Gastroesophageal sphincter (tissue), 3 donors: ENCODE measurements at regions not wholly inside any gene's neighbourhood (a gene's known extent, or its start where the extent isn't known, plus 50 kb on each side); places are given as distances from the start of the nearest gene placed in this dataset.

Source experiments
- CTCF ChIP-seq, 4 experiments: fragments of 200-600 bp in 2 of 4; fragments of 450-650 bp in 2 of 4; sonication (generic) in 1 of 4; IDR thresholded peaks; one replicate each; pipeline ENCODE4 v1.5.1; 2017 to 2019; ENCODE audit warnings: antibody characterized with exemption in 4 of 4, mild to moderate bottlenecking in 2 of 4, moderate library complexity in 2 of 4
- POLR2A ChIP-seq, 2 donors: fragments of 450-650 bp; IDR thresholded peaks; one replicate each; pipeline ENCODE4 v1.6.1; 2017; ENCODE audit warnings: antibody characterized with exemption in 2 of 2, mild to moderate bottlenecking in 2 of 2, moderate library complexity in 1 of 2

GRCh38 chr10:128487517-128487916 lies 361.3 kb upstream of the MKI67 start:
- TF ChIP-seq CTCF (IDR thresholded peaks at IDR 0.05) (no peak), POLR2A (IDR thresholded peaks at IDR 0.05) (no peak)
